Liver (tissue), 3 donors: ENCODE measurements at regions not wholly inside any gene's neighbourhood (a gene's known extent, or its start where the extent isn't known, plus 50 kb on each side); places are given as distances from the start of the nearest gene placed in this dataset.

Source experiments
- GABPA ChIP-seq, 2 donors: IDR thresholded peaks in 1 of 2; conservative IDR thresholded peaks in 1 of 2; 2 replicates each; pipeline ENCODE4 v1.6.1; 2016; ENCODE audit warnings: antibody characterized with exemption in 2 of 2, mild to moderate bottlenecking in 1 of 2, moderate library complexity in 1 of 2
- SP1 ChIP-seq: IDR thresholded peaks from 2 replicates; pipeline ENCODE4 v1.6.1; 2018; ENCODE audit warnings: antibody characterized with exemption, mild to moderate bottlenecking
- TF ChIP-seq, protein P1 (sequence below): fragments of 150-350 bp; IDR thresholded peaks from 2 replicates; pipeline ENCODE4 v1.5.1; 2017; ENCODE audit warnings: improper control_type of control experiment, low read depth, low read length; ENCODE audit not compliant: missing input control
- TF ChIP-seq, protein P2 (sequence below): IDR thresholded peaks from 2 replicates; pipeline ENCODE4 v1.6.1; 2016; ENCODE audit warnings: antibody characterized with exemption, mild to moderate bottlenecking
- TF ChIP-seq, protein P3 (sequence below): IDR thresholded peaks from 2 replicates; pipeline ENCODE4 v1.6.1; 2016; ENCODE audit warnings: antibody characterized with exemption
- TF ChIP-seq, protein P4 (sequence below): IDR thresholded peaks from 2 replicates; pipeline ENCODE4 v1.6.1; 2016; ENCODE audit warnings: antibody characterized with exemption
- donor health status: healthy.
- donor health status: healthy.

DNA sequence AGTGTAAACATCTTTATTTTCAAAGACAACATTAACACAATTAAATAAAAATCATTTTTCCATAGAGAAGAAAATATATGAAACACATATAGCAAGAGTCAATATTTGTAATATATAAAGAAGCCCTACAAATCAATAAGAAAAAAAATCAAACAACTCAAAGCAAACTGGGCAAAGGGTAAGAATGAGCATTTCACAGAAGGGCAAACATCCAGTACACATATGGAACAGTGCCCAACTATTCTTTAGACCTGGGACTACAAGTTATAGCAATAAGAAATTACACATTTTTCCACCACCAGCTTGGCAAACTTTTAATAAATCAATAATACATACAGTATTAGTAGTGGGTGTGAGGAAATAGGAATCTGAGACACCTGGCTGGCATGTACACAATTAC lies 324.1 kb downstream of the CYP26B1 start:
- TF ChIP-seq, protein P1, sequence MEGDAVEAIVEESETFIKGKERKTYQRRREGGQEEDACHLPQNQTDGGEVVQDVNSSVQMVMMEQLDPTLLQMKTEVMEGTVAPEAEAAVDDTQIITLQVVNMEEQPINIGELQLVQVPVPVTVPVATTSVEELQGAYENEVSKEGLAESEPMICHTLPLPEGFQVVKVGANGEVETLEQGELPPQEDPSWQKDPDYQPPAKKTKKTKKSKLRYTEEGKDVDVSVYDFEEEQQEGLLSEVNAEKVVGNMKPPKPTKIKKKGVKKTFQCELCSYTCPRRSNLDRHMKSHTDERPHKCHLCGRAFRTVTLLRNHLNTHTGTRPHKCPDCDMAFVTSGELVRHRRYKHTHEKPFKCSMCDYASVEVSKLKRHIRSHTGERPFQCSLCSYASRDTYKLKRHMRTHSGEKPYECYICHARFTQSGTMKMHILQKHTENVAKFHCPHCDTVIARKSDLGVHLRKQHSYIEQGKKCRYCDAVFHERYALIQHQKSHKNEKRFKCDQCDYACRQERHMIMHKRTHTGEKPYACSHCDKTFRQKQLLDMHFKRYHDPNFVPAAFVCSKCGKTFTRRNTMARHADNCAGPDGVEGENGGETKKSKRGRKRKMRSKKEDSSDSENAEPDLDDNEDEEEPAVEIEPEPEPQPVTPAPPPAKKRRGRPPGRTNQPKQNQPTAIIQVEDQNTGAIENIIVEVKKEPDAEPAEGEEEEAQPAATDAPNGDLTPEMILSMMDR, result no peak
- TF ChIP-seq GABPA (IDR thresholded peaks at IDR 0.05 in 1 of 2, conservative IDR thresholded peaks at IDR 0.05 in 1 of 2) (no peak), SP1 (no peak)
- TF ChIP-seq, protein P2, sequence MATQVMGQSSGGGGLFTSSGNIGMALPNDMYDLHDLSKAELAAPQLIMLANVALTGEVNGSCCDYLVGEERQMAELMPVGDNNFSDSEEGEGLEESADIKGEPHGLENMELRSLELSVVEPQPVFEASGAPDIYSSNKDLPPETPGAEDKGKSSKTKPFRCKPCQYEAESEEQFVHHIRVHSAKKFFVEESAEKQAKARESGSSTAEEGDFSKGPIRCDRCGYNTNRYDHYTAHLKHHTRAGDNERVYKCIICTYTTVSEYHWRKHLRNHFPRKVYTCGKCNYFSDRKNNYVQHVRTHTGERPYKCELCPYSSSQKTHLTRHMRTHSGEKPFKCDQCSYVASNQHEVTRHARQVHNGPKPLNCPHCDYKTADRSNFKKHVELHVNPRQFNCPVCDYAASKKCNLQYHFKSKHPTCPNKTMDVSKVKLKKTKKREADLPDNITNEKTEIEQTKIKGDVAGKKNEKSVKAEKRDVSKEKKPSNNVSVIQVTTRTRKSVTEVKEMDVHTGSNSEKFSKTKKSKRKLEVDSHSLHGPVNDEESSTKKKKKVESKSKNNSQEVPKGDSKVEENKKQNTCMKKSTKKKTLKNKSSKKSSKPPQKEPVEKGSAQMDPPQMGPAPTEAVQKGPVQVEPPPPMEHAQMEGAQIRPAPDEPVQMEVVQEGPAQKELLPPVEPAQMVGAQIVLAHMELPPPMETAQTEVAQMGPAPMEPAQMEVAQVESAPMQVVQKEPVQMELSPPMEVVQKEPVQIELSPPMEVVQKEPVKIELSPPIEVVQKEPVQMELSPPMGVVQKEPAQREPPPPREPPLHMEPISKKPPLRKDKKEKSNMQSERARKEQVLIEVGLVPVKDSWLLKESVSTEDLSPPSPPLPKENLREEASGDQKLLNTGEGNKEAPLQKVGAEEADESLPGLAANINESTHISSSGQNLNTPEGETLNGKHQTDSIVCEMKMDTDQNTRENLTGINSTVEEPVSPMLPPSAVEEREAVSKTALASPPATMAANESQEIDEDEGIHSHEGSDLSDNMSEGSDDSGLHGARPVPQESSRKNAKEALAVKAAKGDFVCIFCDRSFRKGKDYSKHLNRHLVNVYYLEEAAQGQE, result no peak
- TF ChIP-seq, protein P3, sequence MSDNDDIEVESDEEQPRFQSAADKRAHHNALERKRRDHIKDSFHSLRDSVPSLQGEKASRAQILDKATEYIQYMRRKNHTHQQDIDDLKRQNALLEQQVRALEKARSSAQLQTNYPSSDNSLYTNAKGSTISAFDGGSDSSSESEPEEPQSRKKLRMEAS, result no peak
- TF ChIP-seq, protein P4, sequence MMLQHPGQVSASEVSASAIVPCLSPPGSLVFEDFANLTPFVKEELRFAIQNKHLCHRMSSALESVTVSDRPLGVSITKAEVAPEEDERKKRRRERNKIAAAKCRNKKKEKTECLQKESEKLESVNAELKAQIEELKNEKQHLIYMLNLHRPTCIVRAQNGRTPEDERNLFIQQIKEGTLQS, result no peak
